Keratinocyte (primary cell): ENCODE measurements at regions not wholly inside any gene's neighbourhood (a gene's known extent, or its start where the extent isn't known, plus 50 kb on each side); places are given as distances from the start of the nearest gene placed in this dataset.

ENCODE experiments used
- DNase-seq: peaks from one replicate; pipeline ENCODE4 v3.0.0-alpha.2; 2011; ENCODE audit warnings: low read depth, missing footprints, low spot score
- FAIRE-seq: peaks from 2 replicates; lab custom pipeline; 2011; peaks lifted over from hg19 to GRCh38; lab: Jason Lieb, UNC
- H2AFZ ChIP-seq: 2 replicates; pipeline ENCODE4 v1.6.0; 2012; ENCODE audit warnings: low read length, control low read depth, inconsistent platforms; ENCODE audit not compliant: control insufficient read depth
- H3K27ac ChIP-seq: 2 replicates; pipeline ENCODE4 v1.5.1; 2011; ENCODE audit warnings: low read length; ENCODE audit not compliant: control insufficient read depth, insufficient read depth
- H3K27me3 ChIP-seq: 3 replicates; pipeline ENCODE4 v1.6.0; 2011; ENCODE audit warnings: low read length; ENCODE audit not compliant: control insufficient read depth, insufficient read depth; ENCODE audit errors: extremely low read depth
- H3K36me3 ChIP-seq, 2 experiments: 2 replicates in 1 of 2; 3 replicates in 1 of 2; pipeline ENCODE4 v1.5.1; 2011; ENCODE audit warnings: low read length in 2 of 2, mild to moderate bottlenecking in 1 of 2; ENCODE audit not compliant: control insufficient read depth in 2 of 2, insufficient read depth in 2 of 2; ENCODE audit errors: extremely low read depth in 1 of 2
- H3K4me1 ChIP-seq: 3 replicates; pipeline ENCODE4 v1.5.1; 2011; ENCODE audit warnings: low read length; ENCODE audit not compliant: control insufficient read depth, insufficient read depth; ENCODE audit errors: extremely low read depth
- H3K4me2 ChIP-seq: 3 replicates; pipeline ENCODE4 v1.6.0; 2011; ENCODE audit warnings: low read depth, low read length; ENCODE audit not compliant: control insufficient read depth, insufficient read depth; ENCODE audit errors: extremely low read depth
- H3K4me3 ChIP-seq, 3 experiments: fragments of 200-600 bp in 1 of 3; sonication (generic) in 1 of 3; 2 replicates in 2 of 3; 3 replicates in 1 of 3; pipeline ENCODE4 v1.5.1; 2011 to 2016; ENCODE audit warnings: low read length in 3 of 3, mild to moderate bottlenecking in 3 of 3, control low read depth in 2 of 3, inconsistent platforms in 1 of 3, low read depth in 1 of 3, mixed read lengths in 1 of 3, mixed run types in 1 of 3, moderate library complexity in 1 of 3; ENCODE audit not compliant: control insufficient read depth in 2 of 3, insufficient read depth in 2 of 3; ENCODE audit errors: extremely low read depth in 1 of 3
- H3K79me2 ChIP-seq: 2 replicates; pipeline ENCODE4 v1.6.0; 2012; ENCODE audit warnings: low read length; ENCODE audit not compliant: control insufficient read depth, insufficient read depth
- H3K9ac ChIP-seq: 3 replicates; pipeline ENCODE4 v1.6.0; 2011; ENCODE audit warnings: low read length; ENCODE audit not compliant: control insufficient read depth, insufficient read depth; ENCODE audit errors: extremely low read depth
- H3K9me1 ChIP-seq: 3 replicates; pipeline ENCODE4 v1.6.0; 2011; ENCODE audit warnings: low read length; ENCODE audit not compliant: control insufficient read depth, insufficient read depth; ENCODE audit errors: extremely low read depth
- H3K9me3 ChIP-seq: 2 replicates; pipeline ENCODE4 v1.5.1; 2012; ENCODE audit warnings: low read depth, low read length; ENCODE audit not compliant: control insufficient read depth
- H4K20me1 ChIP-seq: 3 replicates; pipeline ENCODE4 v1.6.0; 2011; ENCODE audit warnings: low read length; ENCODE audit not compliant: control insufficient read depth, insufficient read depth; ENCODE audit errors: extremely low read depth
- CTCF ChIP-seq, 3 experiments: IDR thresholded peaks in 1 of 3; conservative IDR thresholded peaks in 1 of 3; optimal IDR thresholded peaks in 1 of 3; 2 replicates in 2 of 3; 3 replicates in 1 of 3; pipeline versions ENCODE3 to v1.5.1; 2011; ENCODE audit warnings: low read length in 3 of 3, mild to moderate bottlenecking in 3 of 3, moderate library complexity in 2 of 3, control low read depth in 1 of 3, inconsistent platforms in 1 of 3; ENCODE audit not compliant: insufficient read depth in 2 of 3; ENCODE audit errors: extremely low read depth in 1 of 3
- EZH2 ChIP-seq: IDR thresholded peaks from one replicate; pipeline ENCODE4 v1.6.1; 2012; ENCODE audit warnings: inconsistent platforms, mild to moderate bottlenecking, low read length, moderate library complexity
- dilution Hi-C: fragments of 300-500 bp; cut with MboI; formaldehyde crosslinking; loops from one replicate; pipeline ENCODE4 v1.7.0; 2020; ENCODE audit warnings: low sequenced_read_pairs; ENCODE audit not compliant: extremely low pct_ligation_motif_present

GRCh38 chr18:32529722-32530420 is 59.2 kb upstream of the GAREM1 start:
- no peak for TF ChIP-seq CTCF (optimal IDR thresholded peaks at IDR 0.05 in 1 of 3, IDR thresholded peaks at IDR 0.05 in 1 of 3, conservative IDR thresholded peaks at IDR 0.05 in 1 of 3; ENCODE audit: extremely low read depth in 1 of 3, insufficient read depth in 2 of 3, low read length in 3 of 3)
- TF ChIP-seq EZH2 = no peak
- peak overlapping the region; percentile 39 for H3K27ac ChIP-seq

GRCh38 chr18:32520771-32521170 is 50.1 kb upstream of the GAREM1 start:
- H3K27me3 ChIP-seq = no peaks in the 10 kb centered on the region
- H3K9ac ChIP-seq = no peak overlapping the region
- no peaks in the 10 kb centered on the region for H3K36me3 ChIP-seq
- no peak overlapping the region for H3K27ac ChIP-seq
- H3K4me3 ChIP-seq = no peak overlapping the region
- DNase-seq = no peak
- H3K4me1 ChIP-seq = no peaks in the 10 kb centered on the region
- H3K9me1 ChIP-seq = no peaks in the 10 kb centered on the region
- FAIRE-seq = no peak
- no peak overlapping the region for H2AFZ ChIP-seq
- dilution Hi-C loops = no loop called here
- H3K79me2 ChIP-seq = no peaks in the 10 kb centered on the region
- no peaks in the 10 kb centered on the region for H4K20me1 ChIP-seq
- H3K9me3 ChIP-seq = no peaks in the 10 kb centered on the region
- no peak overlapping the region for H3K4me2 ChIP-seq
- TF ChIP-seq CTCF (optimal IDR thresholded peaks at IDR 0.05 in 1 of 3, IDR thresholded peaks at IDR 0.05 in 1 of 3, conservative IDR thresholded peaks at IDR 0.05 in 1 of 3; ENCODE audit: extremely low read depth in 1 of 3, insufficient read depth in 2 of 3, low read length in 3 of 3) (no peak), EZH2 (no peak)

More at GRCh38 chr18:32529722-32530420, 59.2 kb upstream of the GAREM1 start:
- no peaks in the 10 kb centered on the region for H3K27me3 ChIP-seq
- no peaks in the 10 kb centered on the region for H3K36me3 ChIP-seq
- dilution Hi-C loops = no loop called here
- no peaks in the 10 kb centered on the region for H3K9me1 ChIP-seq
- H3K79me2 ChIP-seq = no peaks in the 10 kb centered on the region
- H3K9me3 ChIP-seq = no peaks in the 10 kb centered on the region
- peak; percentile 77 for FAIRE-seq
- no peaks in the 10 kb centered on the region for H4K20me1 ChIP-seq
- DNase-seq = no peak
- H3K4me1 ChIP-seq = peaks cover 24% of the 10 kb centered on the region
- no peak overlapping the region for H3K4me3 ChIP-seq
- H3K4me2 ChIP-seq = peak overlapping the region; percentile 42
- H2AFZ ChIP-seq = peak overlapping the region; percentile 7
- no peak overlapping the region for H3K9ac ChIP-seq
